HG03432 (cell line): ENCODE measurements at regions not wholly inside any gene's neighbourhood (a gene's known extent, or its start where the extent isn't known, plus 50 kb on each side); places are given as distances from the start of the nearest gene placed in this dataset.

ENCODE experiments used
- ATAC-seq: cut with Tn5 transposase; IDR thresholded peaks from one replicate; pipeline ENCODE4 v1.9.1; 2021; ENCODE audit warnings: mild to moderate bottlenecking, moderate library complexity; ENCODE audit not compliant: unreplicated experiment

DNA sequence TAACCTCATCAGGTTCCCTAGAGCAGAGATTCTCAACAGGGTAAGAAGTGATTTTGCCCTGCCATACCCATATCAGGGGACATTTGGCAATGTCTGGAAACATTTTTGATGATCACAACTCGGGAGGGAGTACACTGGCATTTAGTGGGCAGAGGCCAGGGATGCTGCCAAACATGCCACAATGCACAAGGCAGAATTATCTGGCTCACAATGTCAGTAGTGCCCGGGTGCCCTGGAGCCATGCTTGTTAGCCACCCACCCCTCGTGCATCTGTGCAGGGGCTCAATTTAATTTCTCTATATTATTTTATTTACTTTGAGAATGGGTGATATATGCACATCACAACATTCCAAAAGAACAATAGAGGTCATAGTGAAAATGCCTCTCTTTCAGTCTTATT, 82.0 kb upstream of the DHX15 start:
- ATAC-seq = no peak

DNA sequence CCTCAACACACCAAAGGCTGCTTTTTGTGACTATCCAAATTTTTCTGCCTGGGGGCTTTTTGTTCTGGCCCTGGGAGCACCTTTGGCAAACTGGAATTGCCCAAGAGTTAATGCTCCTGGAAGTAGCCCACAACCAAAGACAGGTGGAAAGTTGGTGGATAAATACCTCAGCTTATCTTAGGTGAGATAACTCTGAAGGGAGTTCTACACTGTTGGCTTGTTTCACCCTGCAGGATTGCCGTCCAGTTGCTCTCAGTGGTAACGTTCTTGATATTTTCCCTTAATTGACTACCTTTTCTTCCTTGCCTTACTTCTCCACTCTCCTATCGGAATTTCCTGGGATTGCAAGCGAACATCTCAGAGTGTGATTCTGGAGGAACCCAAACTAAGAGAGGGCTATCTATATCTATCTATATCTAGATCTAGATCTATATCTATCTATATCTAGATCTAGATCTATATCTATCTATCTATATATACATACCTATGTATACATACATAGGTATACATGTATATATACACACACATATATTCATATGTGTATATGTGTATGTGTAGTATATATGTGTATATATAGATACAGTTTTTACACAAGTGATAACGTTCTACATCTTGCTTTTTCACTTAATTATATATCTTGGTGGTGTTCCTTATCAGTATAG, 82.6 kb upstream of the DHX15 start:
- ATAC-seq = no peak

DNA sequence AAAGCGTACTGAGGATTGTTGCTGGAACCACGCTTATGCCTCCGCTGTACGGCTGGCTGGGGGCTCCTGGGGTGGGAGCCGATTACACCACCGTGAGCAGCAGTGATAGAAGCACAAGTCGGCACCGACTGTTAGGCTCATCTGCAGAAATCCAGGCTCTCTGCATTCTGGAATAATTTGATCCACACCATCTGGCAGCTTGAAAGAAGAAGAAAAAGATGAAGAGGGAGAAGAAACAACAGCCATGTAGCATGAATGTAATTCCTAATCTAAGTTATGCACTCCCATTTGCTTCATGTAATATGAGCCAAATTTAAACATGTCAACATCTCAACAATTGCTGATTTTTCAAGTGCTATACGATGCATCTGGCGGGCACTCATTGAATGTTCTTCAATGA, 84.6 kb upstream of the DHX15 start:
- no peak for ATAC-seq

DNA sequence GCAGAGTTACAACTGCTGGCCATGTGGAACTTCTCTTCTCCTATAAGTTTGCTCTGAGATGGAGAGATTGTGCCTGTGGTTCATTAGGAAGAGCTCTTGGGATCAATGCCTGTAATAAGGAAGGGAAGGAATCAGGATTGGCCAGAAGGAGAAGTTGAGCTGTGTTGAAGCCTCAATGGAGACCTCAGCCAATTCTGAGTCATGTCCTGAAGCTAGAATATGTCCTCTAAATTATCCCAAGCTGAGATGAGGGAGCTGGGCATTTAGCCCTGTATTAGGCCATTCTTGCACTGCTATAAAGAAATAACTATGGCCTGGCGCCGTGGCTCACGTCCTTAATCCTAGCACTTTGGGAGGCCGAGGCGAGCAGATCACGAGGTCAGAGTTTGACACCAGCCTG, 85.4 kb upstream of the DHX15 start:
- no peak for ATAC-seq

DNA sequence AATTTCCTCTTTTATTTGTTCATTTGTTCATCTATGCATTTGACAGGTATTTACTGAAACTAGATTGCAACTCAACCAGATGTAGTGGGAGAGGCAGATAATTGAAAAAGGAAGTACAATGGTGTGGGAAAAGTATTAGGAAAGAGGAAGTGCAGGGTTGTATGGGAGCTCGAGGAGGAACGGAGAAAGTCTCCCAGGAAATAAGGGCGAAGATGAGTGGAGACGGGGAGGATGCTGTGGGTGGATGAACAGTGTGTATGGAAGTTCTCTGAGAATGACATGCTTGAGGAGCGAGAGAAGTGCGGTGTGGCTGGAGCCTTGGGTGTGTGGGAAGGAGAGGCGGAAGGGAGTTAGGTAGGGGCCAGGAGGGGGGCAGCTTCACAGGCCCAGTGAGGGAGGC, 87.5 kb upstream of the DHX15 start:
- no peak for ATAC-seq

DNA sequence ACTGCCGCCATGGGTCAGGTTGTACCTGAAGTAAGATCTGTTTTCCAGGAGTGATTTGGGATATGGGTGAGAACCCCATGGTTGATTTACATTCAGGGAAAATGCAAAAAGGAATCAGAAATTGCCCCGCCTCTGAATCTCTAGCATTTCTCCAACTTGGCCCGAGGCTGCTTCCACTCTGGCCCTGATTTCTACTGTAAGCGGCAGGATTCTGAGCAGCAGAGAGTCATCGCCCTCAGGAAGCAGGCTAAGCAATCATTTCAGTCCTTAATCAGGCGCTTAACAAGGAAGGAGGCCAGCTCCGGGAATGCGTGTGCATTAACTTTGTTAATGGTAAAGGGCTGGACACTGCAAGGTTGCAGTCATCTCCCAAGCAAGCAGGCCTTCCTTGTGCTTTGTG, 88.5 kb upstream of the DHX15 start:
- ATAC-seq = no peak

DNA sequence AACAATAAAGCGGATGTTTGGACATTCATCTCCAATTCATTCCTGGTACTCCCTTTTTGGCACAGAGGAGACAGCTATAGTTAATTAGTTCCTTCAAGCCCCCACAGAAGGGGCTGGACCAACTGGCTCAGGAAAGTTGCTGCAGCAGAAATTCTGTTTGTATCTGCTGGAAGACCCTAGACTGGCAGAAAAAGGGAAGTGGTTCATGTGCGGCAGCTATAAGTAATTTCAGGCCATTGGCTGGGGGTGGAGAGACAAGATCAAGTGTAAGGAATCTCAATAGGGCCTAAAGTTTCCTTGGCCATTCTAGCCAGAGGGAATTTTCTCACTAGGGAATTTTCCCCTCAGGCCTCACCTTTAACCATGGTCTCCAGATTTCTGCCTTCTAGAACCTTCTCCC, 89.9 kb upstream of the DHX15 start:
- ATAC-seq = no peak

DNA sequence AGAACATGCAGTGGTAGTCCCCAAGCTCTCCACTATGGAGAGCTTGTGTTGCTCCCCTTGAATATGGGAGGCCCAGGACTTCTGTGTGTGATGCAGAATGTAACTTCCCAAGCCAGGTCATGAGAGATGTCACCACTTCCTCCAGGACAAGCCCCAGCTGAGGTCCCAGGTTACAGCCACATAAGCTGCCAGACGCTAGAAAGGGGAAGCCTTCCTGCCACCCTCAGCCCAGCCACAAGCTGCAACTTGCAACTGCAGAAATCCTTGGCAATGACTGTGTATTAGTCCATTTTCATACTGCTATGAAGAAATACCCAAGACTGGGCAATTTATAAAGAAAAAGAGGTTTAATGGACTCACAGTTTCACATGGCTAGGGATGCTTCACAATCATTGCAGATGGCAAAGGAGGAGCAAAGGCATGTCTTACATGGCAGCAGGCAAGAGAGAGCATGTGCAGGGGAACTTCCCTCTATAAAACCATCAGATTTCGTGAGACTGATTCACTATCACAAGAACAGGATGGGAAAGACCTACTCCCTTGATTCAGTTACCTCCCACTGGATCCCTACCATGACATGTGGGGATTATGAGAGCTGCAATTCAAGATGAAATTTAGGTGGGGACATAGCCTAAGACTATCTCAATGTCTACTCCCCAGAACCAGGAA, 91.5 kb upstream of the DHX15 start:
- ATAC-seq = no peak

DNA sequence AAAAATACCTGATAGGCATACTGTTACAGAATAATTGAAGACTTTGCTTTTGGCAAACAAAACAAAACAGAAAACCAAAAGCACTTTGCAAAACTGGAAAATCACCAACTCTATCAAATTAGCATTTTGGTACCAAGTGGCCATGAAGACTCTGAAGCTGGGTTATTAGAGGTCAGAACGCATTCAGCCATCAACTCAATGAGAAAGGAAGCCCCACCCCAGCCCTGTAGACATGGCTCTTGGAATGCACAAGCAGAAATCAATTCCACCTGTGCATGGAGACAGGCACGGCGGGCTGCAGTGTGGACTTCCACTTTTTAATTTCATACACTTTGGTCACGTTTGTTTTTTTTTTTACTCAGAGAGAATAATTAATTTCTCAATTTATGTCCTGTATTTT, 93.6 kb upstream of the DHX15 start:
- ATAC-seq = no peak

DNA sequence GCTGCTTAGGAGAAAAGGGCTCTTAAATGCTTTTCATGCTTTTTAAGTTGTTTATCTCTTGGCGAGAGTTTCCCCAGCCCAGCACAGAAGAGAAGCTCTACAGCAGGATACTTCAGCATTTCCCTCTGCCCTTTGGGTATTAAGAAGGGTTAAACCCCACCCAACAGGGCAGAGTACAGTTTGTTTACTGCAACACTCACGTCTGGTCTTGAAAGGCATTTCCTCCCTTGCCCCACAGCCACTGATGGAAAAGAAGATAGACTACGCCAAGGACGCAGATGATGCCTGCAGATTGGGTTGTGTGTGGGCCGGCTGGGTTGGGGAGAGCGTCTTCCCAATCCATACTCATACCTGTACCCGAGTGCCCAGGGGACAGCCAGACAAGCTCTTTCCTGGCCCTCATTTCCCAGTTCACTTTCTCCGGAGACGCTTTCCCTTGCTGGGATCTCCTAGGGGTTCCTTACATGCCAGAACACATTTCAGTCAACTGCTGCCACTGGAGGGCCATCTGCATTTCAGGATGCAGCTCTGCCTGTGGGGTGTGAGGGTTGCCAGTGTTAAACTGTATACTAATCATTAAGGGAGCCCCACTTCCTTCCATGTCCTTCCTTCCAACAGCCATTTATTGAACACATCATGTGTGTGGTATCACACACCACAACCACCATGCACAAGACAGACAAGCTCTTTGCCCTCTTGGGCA, 96.5 kb upstream of the DHX15 start:
- no peak for ATAC-seq

DNA sequence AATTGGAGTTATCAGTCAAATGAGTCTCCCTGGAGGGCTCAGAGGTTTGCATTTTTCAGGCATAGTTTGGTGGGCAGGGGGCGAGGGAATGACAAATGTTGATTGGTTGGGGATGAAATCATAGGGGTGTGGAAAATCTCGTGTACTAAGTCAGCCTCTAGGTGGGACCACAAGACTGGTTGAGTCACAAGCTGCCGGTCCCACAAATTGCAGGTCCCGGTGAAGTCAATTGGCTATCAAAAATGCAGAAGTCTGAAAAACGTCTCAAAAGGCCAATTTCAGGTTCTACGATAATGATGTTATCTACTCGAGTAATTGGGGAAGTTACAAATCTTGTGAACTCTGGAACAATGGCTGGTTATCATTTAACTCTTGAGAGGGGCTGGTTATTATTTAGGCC, 98.8 kb upstream of the DHX15 start:
- ATAC-seq = no peak

DNA sequence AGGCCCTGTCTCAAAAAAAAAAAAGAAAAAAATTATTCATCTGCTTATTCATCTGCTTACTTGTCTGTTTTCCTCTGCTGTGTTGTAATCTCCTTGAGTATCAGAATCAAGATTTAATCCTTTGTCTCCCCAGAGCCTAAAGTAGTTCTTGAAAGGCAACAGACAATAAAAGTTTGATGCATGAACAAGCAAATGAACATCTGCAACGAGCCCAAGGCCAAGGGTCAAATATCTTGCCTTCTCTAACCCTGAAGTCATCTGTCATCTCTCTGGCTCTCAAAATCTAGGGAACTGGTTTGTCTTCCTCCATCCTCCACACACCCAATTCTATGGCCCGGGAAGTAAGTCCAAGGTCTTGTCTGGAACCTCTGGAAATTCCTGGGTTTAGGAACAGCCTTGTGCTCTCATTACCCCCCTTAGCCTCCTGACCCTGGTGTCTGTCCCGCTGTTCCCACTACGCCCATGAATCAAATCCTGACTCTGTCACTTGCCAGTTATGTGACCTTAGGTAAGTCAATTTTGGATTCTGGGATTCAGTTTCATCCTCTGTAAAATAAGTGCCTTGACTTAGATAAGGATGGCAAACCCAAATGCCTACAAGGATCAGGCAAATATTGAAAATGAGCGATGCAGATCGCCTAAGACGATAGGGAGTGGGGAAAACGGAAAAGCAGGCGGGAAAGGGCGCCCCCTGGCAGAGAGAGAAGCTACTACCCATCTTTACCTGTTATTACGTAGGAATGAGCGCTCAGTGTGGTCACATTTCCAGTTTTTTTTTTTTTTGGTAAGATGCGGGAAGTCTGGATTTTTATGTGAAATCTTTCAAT, 102.7 kb upstream of the DHX15 start:
- ATAC-seq = no peak

DNA sequence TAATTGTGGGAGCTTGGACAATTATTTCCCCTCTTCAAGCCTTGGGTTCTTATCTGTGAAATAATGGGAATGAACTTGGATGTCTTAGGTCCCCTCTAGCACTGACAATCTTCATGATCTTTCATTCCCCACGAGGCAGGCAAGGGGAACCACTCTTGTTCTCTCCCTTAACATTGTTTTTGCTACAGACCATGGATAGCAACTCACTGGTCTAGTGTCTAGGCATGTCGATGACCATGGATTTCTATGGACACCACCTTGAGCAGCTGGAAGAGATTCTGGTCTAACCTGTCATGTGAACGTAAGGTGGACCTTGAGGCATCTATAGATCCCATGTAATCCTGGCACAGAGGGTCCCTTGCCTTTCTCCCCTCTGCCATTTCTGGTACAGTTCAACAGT, 104.1 kb upstream of the DHX15 start:
- ATAC-seq = no peak

DNA sequence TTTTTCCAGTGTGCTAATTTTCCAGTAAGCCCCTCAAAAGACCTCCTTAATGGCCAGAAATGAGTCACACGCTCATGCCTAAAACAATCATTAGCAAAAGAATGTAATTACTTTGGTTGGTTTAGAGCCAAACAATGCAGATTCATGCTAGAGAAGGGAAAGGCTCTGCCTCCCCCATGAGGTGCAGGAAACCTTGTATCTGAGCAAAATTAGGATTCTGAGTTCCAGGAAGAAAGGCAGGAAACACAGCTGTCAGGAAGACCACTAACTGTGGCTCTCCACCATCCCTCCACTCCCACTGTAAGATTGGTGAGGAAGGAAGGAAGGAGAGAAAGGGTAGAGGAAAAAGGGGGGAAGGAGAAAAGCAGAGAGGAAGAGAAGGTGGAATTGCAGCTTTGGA, 104.9 kb upstream of the DHX15 start:
- ATAC-seq = no peak

DNA sequence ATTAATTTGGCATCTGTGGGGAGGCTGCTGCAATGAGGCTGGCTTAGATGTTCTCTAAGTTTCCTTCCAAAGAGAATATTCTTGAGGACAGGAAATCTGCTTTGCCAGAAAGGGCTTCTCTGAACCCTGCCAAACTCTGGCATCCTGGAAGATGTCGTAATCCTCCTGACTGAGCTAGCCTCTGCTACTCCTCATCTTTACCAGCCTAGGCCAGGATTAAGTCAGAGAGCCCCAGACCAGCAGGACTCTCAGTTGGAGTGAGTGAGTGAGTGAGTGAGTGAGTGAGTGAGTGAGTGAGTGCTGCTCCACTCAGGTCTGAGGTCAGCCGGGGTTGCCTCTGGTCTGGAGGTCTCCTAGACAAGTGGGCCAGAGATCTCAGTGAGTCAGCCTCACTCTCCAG, 104.9 kb upstream of the SOD3 start:
- no peak for ATAC-seq

DNA sequence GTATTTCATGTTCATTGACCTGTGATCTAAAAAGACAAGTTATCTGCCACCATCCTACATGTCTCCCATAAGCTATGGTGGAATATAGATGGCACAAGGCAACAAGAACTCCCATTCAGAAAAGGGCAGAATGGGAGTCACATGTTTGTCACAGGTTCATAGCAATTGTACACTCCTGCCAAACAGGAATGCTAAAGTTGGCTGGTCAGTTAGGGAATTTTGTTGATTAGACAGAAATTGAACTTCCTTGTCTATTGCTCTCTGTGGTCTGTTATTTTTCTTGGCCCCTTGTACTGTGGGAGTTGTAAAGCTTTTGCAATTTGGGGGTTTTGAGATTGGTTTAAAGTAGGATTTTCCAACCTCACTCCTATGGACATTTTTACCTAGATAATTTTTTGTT, 101.7 kb upstream of the SOD3 start:
- ATAC-seq = no peak

DNA sequence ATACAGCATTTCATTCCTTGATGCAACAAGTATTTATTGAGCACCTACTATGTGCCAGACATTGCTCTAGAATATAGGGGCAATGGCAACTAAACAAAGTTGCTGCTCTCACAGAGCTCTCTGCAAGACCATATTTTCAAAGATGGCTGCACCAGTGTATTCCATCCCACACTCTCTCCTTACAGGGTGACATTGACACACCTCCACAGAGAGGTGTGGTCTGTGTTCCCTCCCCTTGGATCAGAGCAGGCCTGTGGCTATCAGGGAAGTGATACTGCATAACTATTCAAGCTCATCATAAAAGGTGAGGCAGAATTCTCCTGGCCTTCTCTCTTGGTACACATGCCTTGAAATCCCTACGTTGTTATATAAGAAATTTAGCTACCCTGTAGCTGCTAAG, 95.3 kb upstream of the SOD3 start:
- ATAC-seq = no peak

DNA sequence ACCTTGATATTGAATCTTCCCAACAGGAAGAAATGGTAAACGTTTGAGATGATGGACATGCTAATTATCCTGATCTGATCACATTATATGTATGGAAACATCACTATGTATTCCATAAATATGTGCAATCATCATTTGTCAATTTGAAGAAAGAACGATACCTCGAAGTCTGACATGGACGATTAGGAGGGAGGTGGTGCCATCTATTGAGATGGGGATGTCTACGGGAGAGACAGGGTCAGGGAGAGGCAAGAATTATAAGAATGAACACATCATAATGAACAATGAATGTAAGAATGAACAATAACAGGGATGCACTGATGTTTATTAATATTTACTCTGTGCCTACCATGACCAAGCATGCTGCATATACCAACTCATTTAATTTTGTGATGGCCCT, 93.7 kb upstream of the SOD3 start:
- ATAC-seq = no peak

DNA sequence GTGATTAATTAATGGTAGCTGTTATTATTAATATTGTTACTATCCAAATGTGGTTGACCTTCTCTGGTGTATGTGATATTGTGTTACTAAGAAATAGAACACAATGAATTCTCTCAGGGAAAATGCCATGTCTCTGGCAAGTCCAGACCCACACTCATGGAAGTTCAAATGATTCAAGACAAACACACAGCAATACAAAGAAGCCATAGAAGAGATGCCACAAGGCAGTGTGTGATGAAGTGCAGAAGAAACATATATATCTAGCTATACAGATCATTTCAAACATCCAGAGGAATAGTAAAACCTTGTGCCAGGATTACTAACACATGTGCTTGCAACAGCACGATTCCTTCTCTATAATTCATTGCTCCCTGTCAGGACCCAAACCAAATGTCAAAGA, 93.1 kb upstream of the SOD3 start:
- ATAC-seq = no peak

DNA sequence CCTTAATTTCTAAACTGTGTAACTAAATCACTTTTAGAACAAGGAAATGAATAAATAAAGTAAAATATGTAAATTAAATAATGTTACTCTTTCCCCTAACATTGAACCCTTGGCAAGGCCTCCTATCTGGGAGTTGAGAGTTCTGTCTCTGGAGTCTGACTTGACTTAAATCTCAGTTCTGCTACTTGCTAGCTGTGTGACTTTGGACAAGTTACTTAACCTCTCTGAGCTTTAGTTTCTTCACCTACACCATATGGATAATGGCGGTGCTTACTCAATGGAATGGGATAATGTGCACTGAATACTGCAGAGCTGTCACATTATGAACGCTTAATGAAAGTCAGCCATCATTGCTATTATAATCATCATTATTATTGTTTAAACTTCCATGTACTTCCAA, 92.1 kb upstream of the SOD3 start:
- ATAC-seq = no peak

DNA sequence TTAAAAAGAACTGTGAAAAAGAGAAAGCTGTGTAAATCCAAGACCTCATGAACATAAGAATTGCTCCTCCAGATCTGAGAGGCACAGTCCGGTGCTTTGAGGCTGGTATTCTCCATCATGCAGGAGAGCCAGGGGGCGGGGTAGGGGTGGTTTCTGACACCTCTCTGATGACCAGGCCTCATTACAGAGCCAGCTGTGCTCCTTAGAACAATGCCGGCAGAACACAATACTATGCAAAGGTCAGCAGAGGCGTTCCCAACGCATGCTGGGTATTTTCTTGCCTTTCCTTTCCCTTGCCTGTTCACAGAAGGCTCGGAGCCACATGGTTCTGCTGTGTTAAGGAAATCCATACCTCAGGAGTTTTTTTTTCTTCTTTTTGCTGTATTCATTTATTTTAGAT, 91.2 kb upstream of the SOD3 start:
- ATAC-seq = no peak
